NCI-H1694 (cell line): ENCODE measurements at regions not wholly inside any gene's neighbourhood (a gene's known extent, or its start where the extent isn't known, plus 50 kb on each side); places are given as distances from the start of the nearest gene placed in this dataset.

Source experiments
- DNase-seq: peaks from one replicate; lab custom pipeline; 2025; lab: John Stamatoyannopoulos, UW

DNA sequence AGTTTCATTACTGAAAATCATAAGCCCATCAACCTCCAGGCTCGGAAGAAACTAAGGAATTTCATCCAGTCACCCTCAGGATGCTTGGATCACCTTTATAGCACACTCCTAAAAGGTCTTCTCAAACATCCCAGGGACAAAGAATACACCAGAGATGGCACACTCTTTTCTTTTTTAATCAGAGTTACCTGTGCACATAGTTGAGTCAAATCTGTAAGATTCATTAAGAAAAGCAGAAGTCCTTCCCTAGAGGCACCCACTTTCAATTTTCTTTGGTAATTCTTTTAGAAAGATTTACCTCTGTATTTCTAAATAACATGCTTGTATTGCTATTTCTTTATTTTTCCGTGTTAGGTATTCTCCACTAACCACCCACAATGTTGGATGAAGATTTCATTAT is 50.6 kb upstream of the IL6 start:
- DNase-seq: no peak

DNA sequence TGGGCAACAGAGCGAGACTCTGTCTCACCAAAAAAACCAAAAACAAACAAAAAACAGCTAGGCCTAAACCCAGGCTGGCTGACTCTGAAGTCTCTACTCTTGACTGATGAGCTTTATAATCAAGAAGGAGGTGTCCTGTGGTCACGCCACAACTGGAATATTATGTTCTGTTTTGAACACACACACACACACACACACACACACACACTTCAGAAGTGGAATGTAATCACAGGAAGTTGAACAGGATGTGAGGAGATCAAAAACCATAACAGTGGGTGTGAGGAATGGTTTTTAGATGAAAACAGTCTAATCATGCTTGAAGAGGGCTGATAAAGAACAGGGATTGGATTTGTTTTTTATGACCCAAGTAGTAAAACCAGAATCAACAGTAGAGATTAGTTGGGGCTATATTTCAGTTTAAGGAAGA is 51.1 kb upstream of the IL6 start:
- DNase-seq: no peak

DNA sequence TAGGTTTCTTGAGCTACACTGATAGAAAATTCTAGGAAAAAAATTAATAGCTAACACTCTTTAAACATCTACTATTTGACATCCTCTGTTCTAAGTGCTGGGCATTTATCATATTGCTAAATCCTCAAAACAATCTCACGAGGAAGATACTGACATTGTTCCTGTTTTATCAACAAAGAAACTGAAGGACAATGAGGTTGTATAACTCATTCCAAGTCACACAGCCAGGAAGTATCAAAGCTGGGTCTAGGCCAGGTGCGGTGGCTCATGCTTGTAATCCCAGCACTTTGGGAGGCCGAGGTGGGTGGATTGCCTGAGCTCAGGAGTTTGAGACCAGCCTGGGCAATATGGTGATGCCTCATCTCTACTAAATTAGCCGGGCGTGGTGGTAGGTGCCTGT is 51.6 kb upstream of the IL6 start:
- no peak for DNase-seq

DNA sequence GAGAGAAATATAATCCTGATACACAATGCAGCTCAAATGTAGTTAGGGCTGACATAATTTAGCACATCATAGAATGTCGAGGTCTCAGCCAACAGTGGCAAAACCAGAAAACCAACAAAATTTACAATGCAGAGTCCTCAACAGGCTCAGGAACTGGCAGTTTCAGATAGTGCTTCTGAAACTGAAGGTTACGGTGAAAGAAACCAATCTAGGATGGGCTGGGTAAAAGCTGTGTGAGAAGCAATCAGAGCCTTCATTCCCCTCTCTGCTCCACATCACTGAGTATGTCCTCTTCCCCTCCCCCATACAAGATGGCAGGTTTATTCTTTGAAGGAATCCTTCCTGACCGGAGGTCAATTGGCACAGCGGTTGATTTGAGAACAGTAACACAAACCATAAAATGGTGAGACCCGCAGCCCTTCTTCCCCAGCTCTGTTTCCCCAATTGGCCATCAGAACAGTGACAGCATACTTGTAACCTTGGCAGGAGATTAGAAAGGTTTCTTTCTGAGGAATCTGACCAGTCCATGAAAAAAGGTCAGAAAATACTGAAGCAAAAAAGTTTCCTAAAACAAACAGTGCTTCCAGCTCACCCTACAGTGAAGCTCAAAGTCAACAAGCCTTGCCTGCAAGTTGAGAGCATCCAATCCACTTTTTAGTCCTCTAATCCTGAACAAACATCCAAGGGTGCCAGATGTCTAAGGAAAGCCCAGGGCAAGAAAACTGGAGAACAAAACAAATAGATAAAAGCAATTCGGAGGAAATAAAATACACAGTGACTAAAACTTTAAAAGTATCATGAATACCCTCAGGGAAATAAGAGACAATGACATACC is 53.9 kb upstream of the IL6 start:
- no peak for DNase-seq

DNA sequence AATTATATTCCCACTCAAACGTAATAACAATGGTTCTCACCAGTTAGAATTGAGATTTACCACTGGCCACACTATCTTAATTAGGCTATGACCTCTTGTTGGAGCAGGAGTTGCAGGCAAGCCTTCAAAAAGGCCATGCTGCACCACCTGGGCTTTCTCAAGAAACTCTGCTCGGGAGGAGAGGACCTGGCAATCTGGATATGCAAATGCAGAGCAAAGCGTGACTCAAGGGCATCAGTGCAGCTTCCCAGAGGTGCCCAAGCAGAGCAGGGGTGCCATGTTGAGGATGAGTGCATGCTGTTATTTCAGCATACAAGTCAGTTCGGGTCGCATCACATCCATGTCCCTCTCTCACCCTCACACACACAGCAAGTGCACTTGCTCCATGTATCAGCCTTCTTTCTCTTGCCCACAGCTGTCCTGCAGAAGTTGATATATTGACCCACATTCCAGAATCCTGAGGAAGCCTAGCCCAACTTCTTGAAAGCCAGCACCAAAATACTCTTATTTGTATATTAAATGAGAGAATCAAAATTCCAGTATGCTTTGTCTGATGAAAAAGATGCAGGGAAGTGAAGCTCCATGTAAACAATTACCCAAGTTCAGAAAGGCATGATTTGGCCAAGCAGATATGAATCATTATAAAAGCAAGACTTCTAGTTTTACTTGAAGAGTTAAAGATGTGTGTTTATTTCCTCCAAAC is 55.7 kb upstream of the IL6 start:
- DNase-seq: no peak

DNA sequence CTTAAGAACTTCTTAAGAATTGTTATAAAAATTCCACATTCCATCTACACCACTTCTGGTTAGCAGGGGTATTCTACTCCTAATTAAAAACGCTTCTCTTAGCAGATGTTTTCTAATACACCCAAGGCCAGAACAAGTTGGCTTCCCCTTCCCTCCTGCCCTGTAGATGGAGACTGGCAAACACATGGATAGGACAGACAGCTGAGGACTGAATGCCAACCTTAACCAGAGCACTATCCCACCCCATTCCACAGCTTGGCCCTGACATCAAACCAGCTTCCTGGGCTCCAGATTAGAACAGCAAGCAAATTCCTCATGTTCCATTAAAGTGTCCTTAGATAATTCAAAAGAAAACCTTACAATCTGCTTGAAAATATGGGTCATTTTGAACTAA is 56.6 kb upstream of the IL6 start:
- DNase-seq: no peak

DNA sequence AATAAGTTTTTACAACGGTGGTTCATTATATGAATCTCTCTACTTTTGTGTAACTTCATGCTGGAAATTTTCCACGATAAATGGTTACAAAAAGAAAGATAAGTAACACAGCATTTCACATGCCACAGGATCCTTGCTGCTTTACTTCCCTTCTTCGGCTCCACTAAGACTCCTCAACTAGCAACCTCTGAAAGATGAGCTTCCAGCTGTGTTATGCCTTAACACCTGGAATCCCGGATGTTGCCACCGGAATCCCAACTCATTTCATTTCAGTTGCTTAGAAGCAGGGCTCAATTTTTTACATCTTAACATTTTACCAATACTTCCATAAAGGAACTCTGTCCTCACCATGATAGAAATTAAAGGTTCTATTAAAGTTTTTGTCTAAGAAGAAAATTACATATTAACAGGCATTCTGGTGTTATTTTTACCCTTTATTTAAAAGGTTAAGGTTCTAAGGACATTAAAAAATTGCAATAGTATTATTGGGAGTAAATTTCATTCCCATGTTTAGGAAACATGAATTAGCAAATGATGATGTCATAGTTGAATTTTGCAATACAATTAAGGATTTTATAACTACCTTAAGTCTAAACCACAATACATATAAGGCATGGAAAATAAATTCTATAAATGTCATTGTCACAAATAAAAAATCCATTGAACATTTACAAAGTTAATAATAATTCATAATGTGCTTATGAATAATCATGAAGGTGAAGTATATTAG is 57.1 kb upstream of the IL6 start:
- DNase-seq: no peak

DNA sequence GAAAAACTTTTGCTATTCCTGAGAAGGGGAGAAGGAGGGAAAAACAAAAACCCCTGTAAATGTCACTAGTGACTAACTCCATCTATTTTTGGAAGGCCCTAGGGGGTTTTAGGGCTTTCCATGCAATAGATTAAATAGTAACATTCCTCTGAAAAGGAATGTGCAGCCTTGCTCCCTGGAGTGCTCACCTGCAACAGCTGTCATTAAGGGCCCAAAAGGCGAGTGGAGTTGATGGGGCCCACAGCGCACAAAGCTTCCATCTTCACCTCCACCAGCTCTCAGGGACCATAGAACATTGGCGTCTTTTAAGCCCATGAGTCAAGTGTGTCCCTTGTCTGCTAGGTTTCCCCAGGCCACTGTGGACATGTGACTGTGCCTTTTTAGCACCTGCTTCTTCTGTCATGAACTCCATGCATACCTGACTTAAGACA is 58.0 kb upstream of the IL6 start:
- no peak for DNase-seq

DNA sequence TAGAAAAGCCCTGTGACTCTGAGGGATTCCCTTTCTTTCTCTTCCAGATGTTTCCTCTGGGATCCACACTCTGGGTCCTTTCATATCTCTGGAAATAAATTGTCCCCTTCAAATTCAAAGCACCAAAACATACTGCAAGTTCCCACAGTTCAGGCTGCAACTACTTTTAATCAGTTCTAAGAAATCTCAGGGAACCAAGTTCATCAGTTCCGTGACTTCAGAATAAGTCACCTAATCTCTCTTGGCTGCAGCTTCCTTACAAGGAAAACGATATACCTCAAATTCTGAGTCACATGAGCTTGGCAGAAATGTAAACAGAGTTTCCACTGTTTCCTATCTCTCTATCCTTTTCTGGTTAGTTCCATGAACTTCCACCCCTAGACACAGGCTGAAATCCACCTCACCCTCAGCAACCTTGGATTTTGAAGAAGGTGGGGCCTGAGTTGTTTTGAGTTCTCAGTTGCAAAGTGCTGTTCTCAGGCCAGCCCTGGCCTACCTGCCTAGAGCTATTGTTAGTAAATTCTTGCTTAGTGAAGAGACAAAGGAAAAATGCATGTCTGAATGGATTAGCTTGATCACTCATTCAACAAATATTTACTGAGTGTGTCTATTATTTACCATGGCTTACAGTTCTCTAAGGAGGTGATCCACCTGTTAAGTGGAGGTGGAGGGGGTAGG is 59.3 kb upstream of the IL6 start:
- no peak for DNase-seq

DNA sequence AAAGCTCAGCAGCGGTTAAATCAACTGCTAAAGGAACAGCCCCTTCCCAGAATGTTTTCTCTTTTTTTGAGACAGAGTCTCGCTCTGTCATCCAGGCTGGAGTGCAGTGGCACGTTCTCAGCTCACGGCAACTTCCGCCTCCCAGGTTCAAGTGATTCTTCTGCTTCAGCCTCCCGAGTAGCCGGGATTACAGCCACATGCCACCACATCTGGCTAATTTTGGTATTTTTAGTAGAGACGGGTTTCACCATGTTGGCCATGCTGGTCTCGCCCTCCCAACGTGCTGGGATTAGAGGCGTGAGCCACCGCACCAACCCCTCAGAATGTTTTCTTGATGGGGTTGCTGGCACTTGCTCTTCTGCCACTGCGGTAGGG is 59.8 kb upstream of the IL6 start:
- DNase-seq: no peak

DNA sequence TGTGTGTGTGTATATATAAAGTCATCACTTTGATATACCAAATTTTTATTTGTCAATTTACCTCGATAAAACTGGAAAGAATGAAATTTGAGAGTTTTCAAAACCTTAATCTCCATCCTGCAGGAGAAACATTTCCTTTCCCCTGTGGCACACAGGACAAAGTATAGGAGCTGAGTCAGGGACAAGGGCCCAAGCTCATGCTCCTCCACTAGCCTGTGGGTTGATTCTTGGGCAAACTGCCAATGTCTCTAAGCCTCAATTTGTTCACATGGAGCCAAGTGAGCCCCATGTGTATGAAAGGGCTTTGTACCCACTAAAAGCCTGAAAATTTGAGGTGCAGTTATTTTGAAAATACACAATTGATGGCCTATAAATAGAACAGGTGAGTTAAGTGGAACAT is 60.3 kb upstream of the IL6 start:
- no peak for DNase-seq

DNA sequence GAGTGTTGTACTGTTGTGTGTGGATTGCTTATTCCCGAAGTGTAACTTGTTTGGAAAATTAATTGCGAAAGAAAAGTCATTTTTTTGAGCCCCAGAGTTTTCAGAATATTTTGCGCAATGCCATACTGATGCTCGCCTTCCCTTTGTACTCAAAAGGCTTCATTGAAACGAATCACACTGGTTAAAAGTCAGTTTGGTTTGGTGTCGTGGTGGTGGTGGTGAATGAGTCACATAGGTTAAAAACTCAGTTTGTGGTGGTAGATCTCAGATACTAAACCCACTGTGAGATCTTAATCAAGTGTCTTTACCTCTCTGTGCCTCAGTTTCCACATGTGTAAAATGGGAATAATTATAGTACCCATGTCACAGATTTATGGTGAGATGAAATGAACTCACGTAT is 61.1 kb upstream of the IL6 start:
- DNase-seq: no peak

DNA sequence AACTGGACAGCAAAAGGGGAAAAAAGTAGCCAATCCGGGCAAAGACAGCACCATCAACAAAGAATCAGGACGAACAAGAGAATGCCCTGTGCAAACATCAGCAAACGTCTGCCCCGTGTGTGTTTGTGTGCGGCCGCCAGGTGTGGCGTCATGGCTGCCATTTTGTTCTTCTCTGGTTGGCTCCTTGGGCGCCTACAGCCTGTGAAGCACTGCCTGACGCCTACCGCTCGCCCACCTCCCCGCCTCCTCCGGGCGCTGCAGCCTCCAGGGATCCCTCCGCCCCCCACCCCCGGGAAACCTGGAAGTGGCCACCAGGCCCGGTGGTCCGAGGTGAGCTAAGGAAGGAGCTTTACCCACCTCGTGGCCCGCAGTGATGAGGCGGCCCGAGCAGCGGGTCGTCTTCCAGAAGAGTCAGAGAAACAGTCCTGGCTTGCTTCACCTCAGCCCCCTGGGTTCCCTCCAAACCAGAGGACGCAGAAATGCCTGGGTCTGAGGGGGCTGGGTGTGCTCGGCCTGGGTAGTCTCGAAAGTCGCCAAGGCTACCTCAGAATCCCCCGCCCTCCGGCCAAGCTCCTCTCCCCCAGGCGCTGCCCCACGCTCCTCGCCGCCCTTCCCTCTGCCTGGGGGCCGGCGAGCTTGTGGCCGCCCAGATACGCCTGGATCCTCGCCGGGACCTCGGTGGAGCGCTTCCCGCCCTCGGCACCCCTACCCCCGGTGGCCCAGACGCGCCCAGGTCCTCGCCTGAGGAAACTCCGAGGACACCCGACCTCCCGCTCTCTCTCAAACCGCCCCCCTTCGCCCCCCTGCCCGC is 61.8 kb upstream of the IL6 start:
- no peak for DNase-seq

DNA sequence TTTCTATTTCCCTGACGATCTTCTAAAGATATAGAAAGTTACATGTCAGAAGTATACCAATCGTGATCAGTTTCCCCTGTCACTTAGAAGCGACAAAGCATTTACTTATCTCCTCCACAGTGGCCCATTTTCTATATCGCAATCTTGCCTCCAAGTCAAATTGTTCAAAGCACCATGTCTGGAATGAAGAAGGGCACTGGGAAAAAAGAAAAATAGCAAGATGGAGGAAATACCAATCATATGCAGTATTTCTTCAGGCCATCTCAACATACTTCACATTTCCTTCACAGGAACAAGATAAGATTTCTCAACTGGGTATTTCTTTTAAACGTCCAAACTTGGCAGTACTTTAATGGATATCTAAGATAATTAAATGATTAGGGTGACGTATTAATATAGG is 63.3 kb upstream of the IL6 start:
- DNase-seq: no peak

DNA sequence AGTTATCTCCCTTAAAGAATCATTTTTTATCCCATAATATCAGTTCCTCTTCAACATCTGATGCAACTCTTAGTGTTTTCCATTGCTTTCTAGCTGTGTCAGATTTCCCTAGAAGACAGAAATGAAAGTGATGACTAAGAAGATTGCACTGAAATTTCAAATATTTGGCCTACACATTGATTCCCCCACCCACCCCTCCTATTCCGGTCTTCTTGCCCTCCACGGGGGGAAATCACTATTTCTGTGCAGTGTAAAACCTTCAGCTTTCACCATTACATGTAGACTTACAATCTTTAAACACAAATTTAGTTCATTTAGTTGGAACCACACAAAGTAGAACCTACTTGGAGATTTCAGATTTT is 63.7 kb upstream of the IL6 start:
- no peak for DNase-seq

DNA sequence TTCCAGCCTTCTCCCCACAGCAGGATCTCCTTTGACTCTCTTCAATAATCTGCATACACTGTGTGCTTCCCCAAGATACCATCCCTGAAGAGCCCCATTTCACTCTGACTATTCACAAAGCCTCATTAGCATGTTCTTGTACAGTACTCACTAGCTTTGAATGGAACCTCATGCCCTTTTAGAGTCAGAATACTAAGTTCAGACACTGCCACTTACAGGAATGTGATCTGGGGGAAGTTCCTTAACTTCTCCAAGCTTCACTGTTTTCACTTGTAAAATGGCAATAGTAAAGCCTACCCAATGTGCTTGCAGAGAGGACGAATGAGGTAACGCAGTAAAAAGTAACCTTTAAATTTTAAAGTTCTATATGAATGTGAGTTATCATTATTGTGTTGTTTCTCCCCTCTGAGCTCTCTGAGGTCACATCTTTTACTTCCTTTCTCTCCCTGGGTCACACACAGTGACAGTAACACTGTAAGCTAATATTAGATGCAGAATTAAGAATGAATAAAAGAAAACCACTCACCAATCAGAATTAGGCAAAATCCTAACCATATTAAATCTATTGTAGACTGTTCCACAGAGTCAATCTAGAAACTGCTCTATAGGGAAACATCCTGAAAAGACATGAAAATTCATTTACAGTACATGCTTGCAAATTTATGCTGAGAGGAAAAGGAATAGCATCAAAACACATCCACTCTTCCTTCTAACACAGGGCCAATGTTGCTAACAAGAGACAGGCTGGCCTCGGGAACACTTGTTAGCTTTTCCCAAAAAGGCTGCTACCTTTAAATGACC is 64.2 kb upstream of the IL6 start:
- no peak for DNase-seq

DNA sequence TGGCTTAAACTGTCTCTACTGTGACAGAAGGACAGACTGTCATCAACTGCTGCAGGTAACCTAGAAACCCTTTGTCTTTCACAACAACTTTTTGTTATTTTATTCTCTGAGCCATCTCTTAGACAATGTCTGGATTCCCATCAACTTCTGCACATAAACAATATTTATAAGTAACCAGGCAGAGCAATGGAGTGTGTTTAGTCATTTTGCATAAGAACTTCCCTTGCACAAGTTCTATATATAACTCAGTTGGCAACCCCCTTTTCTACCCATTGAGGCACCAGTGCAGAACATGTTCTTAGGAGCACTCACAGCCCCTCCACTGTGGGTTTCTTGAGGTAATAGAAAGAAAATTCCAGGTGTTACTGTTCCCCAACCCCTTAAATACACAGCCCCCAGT is 65.0 kb upstream of the IL6 start:
- no peak for DNase-seq

DNA sequence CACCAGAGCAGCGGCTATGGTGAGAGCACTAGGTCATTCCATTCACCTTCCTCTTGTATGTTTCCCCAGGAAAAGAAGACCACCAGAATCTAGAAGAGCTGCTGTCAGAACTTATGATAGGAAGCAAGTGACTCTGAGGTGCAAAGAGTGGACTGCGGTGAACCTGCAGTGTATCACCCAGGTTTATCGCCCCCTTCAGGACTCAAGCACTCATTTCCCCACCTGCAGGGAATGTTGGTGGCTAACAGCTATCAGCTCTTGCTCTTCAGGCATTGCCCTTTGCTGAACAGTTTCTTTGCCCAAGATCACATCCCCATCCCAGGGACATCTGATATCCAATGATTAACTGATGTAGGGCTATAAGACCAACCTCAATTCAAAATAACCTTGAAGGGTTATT is 66.3 kb upstream of the IL6 start:
- DNase-seq: no peak

DNA sequence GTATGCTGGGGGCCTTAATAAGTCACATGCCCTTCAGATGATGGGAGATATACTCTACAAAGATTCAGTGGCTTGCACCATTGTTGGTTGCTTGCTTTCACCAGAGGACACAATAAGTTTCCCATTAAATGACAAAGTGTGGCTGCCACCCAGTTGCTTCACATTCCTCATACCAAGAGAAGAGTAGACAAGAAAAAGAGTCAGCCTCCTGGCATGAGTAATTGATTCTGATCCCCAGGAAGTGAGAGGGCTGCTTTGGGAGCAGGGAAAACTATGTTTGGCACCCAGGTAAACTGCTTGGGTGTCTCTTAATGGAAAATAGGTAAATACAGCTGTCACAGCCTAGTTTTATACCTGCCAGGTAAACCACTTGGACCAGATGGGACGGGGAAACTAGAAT is 66.7 kb upstream of the IL6 start:
- DNase-seq: no peak

DNA sequence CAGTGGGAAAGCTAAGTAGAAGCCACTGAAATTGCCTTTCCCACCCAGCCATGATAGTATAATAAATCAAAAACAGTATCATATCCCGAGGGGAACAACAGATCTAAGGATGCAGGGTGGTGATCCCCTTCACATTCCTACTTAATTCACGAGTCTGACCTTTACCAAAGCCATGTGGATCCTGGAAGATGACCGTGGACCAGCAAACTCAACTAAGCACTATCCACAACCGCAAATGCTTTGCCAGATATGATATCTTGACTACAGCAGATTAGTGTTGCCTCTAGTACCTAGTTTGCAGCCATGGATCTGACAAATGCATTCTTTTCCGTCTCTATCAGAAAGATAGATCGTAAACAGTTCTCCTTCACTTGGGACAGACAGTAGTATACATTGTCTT is 67.3 kb upstream of the IL6 start:
- DNase-seq: no peak

DNA sequence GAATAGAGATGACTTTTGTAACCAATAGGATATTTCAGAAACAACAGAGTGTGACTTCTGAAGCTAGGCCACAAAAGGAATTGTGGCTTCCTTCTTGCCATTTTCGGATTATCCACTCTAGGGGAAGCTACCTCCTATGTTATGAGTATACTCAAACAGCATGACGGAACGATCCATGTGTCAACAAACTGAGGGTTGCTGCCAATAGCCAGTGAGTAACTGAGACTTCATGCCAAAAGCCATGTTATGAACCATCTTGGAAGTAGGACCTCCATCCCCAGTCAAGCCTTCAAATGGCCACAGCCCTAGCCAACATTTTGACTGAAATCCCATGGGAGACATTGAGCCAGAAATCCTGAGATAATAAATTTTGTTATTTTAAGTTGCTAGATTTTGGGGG is 69.0 kb upstream of the IL6 start:
- no peak for DNase-seq
